ENCODE measurements at regions not wholly inside any gene's neighbourhood (a gene's known extent, or its start where the extent isn't known, plus 50 kb on each side); places are given as distances from the start of the nearest gene placed in this dataset.
"Not testable (repeated sequence)": the region's sequence is repeated elsewhere in the genome, so short reads cannot be mapped to it uniquely, and the experiment has no call there.

- DNase-seq (ENCODE audit: low read depth in 2 of 2), result no peak
Observed at GRCh38 chr12:33825986-33826602, 196.2 kb upstream of the ALG10 start.

- DNase-seq (ENCODE audit: low read depth in 2 of 2), result no peak
Observed at GRCh38 chr12:33828326-33828725, 194.0 kb upstream of the ALG10 start.

- DNase-seq (ENCODE audit: low read depth in 2 of 2), result no peak
Observed at GRCh38 chr12:33830070-33830469, 192.2 kb upstream of the ALG10 start.

- no peak for DNase-seq (ENCODE audit: low read depth in 2 of 2)
Observed at GRCh38 chr12:33832900-33833299, 189.4 kb upstream of the ALG10 start.

- no peak for DNase-seq (ENCODE audit: low read depth in 2 of 2)
Observed at GRCh38 chr12:33834672-33835071, 187.6 kb upstream of the ALG10 start.

- DNase-seq (ENCODE audit: low read depth in 2 of 2), result no peak
Observed at GRCh38 chr12:33876618-33877017, 145.7 kb upstream of the ALG10 start.

DNA sequence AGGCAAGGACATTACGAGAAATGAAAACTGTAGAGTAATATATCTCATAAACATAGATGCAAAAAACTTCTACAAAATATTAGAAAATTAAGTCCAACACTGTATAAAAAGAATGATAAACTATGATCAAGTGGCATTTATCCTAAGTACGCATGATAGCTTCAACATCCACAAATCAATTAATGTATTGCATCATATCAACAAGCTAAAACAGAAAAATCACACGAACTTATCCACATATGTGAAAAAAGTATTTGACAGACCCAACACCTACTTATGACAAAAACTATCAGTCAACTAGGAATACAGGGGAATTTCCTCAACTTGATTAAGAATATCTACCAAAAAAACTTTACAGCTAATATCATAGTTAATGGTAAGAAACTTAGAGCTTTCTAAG is 129.9 kb upstream of the ALG10 start:
- DNase-seq (ENCODE audit: low read depth in 2 of 2), result no peak

DNA sequence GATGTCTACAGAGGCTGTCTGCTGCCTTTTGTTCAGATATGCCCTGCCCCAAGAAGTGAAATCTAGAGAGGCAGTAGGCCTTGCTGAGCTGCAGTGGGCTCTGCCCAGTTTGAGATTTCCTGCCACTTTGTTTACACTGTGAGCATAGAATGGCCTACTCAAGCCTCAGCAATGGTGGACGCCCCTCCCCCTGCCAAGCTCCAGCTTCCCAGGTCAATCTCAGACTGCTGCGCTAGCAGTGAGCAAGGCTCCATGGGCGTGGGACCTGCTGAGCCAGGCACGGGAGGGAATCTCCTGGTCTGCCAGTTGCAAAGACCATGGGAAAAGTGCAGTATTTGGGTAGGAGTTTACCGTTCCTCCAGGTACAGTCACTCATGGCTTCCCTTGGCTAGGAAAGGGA is 101.8 kb upstream of the ALG10 start:
- not testable (repeated sequence) for DNase-seq (ENCODE audit: low read depth in 2 of 2)

- no peak for DNase-seq (ENCODE audit: low read depth in 2 of 2)
Observed at GRCh38 chr12:33926095-33926494, 96.2 kb upstream of the ALG10 start.

- not testable (repeated sequence) for DNase-seq (ENCODE audit: low read depth in 2 of 2)
Observed at GRCh38 chr12:33937669-33938068, 84.6 kb upstream of the ALG10 start.

DNA sequence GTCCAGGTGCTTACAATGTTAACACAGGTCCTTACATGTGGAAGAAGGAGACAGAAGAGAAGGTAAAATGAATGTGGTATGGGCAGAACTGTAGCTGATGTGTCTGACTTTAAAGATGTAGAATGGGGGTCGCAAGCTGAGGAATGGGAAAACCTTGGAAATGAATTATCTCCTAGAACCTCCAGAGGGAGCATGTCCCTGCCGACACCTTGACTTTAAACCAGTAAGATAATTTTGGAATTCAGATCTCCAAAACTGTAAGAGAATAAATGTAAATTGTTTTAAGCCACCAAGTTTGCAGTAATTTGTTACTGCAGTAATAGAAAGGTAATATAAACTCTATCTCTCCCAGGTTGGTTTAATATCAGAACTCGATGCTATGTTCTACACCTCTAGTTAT is 80.1 kb upstream of the ALG10 start:
- DNase-seq (ENCODE audit: low read depth in 2 of 2), result no peak

GRCh38 chr12:33944703-33945437 is 77.4 kb upstream of the ALG10 start:
- no peak for DNase-seq (ENCODE audit: low read depth in 2 of 2)

DNA sequence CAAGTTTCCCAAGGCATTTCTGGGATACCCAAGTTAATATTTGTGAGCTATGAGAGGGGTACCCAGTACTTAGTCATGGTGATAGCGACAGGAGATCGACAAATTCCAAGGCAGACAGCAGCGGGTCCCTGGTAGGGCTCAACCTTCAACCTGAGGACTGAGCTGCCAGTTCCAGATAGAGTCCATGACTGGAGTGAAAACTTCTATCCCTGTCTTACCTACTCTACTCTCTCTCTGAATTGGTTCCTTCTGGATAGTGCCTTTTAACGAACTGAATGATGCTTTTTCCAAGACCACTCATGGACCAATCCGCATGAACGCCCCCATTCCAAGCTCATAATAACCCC is 76.9 kb upstream of the ALG10 start:
- DNase-seq (ENCODE audit: low read depth in 2 of 2), result no peak

DNA sequence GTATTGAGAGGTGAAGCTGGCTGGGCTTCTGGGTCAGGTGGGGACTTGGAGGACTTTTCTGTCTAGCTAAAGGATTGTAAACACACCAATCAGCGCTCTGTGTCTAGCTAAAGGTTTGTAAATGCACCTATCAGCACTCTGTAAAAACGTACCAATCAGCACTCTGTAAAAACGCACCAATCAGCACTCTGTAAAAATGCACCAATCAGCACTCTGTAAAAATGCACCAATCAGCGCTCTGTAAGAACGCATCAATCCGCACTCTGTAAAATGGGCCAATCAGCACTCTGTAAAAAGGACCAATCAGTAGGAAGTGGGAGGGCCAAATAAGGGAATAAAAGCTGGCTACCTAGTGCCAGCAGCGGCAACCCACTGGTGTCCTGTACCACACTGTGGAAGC is 56.1 kb upstream of the ALG10 start:
- DNase-seq (ENCODE audit: low read depth in 2 of 2), result not testable (repeated sequence)

GRCh38 chr12:33967760-33968159 is 54.5 kb upstream of the ALG10 start:
- no peak for DNase-seq (ENCODE audit: low read depth in 2 of 2)

Measured in lung microvascular endothelial cell (primary cell).